GM12874 (cell line): ENCODE measurements at regions not wholly inside any gene's neighbourhood (a gene's known extent, or its start where the extent isn't known, plus 50 kb on each side); places are given as distances from the start of the nearest gene placed in this dataset.

Experiments
- CTCF ChIP-seq: IDR thresholded peaks from 2 replicates; pipeline ENCODE4 v1.5.1; 2011; ENCODE audit warnings: low read depth, mild to moderate bottlenecking, control low read depth, low read length, moderate library complexity; ENCODE audit not compliant: insufficient read depth

GRCh38 chr21:35156293-35157278, 107.5 kb upstream of the RUNX1 start:
- no peak for TF ChIP-seq CTCF

- no peak for TF ChIP-seq CTCF
These were observed 105.7 kb upstream of the RUNX1 start for GRCh38 chr21:35154788-35155187.

GRCh38 chr21:35153671-35154070, 104.6 kb upstream of the RUNX1 start:
- no peak for TF ChIP-seq CTCF

- no peak for TF ChIP-seq CTCF
These were observed 101.6 kb upstream of the RUNX1 start for GRCh38 chr21:35150562-35151226.

GRCh38 chr21:35149698-35150097, 100.6 kb upstream of the RUNX1 start:
- no peak for TF ChIP-seq CTCF

GRCh38 chr21:35147439-35147838, 98.3 kb upstream of the RUNX1 start:
- no peak for TF ChIP-seq CTCF

GRCh38 chr21:35145626-35146233, 96.6 kb upstream of the RUNX1 start:
- no peak for TF ChIP-seq CTCF
